GM19043 (cell line): ENCODE measurements at regions not wholly inside any gene's neighbourhood (a gene's known extent, or its start where the extent isn't known, plus 50 kb on each side); places are given as distances from the start of the nearest gene placed in this dataset.

Experiments
- ATAC-seq: cut with Tn5 transposase; IDR thresholded peaks from one replicate; pipeline ENCODE4 v1.9.1; 2021; ENCODE audit warnings: low read depth; ENCODE audit not compliant: unreplicated experiment

DNA sequence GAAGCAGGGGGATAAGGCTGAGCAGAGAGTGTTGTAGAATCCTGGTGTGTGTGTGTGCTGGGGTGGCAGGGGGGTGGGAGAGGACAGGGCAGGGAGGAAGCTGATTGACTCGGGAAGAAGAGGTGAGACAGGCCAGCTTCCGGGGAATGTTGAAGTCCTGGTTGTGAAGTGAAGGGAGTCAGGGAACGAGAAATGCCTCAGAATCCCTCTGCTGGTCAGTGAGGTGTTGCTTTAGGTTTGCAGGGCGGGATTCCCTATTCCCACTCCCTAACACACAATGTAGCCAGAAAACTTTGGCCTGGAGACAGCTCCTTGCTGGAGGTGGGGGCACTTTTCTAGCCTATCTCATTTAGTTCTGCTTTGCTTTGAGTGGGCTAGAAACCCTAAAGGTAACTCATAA, 265.1 kb downstream of the HAUS1 start:
- ATAC-seq = no peak

DNA sequence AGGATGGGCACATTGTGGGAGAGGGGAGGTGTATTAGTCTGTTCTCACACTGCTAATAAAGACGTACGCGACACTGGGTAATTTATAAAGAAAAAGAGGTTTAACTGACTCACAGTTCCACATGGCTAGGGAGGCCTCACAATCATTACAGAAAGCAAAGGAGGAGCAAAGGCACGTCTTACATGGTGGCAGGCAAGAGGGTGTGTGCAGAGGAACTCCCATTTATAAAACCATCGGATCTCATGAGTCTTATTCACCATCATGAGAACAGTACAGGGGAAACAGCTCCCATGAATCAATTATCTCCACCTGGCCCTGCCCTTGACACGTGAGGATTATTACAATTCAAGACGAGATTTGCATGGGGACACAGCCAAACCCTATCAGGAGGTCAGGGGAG, 266.7 kb downstream of the HAUS1 start:
- ATAC-seq = no peak

DNA sequence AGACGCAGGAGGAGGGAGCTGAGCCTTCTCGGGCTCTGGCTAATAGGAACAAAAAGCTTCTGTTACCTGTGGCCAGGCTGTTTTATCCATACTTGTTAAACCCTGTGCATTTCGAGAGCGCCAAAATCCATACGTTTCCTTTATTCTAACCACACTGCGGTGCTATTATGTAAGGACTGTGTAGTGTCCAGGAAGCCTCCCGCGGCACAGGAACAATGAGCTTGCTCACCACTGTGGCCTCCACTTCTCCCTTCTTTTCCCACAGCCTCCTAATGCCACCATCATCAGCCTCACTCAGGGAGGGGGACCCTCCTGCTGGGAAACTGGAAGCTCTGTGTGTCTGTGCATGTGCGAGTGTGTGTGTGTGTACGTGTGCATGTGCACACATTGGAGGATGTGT, 268.5 kb downstream of the HAUS1 start:
- ATAC-seq = no peak

DNA sequence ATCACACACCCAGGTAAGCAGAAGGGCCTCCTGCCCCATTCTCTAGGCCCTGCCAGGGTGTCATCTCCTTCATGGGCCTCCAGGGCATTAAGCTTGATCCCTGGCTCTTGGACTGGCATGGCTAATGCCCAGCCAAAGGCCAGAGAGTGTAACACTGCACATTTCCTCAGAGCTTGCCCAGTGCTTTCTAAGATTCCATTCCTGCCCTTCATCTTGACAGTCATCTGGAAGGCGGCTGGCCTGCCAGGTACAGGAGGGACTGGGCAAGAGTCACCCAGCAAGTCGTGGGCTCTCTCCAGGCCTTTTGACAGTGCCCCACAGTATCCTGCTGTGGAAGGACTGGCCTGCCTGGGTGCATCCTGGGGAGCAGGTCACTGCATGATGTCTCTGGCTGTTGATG, 268.9 kb downstream of the HAUS1 start:
- ATAC-seq = no peak

DNA sequence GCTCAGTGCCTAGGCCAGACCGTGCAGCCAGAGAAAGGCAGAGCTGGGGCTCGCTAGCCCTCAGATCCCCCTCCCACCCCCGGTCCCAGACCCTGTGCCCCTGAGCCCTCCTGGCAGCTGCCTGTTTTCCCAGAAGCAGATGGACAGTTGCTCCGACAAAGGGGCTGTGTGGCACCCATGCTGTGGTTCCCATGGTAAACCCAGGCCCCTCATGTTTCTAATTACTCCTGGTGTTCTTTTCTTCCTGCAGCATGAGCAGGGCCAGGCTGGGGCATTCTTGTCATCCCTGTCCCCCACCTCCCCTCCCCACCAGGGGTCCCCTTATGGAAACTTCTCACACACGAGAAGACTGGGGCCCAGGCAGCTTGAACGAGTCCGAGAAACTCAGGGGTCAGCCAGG, 269.6 kb downstream of the HAUS1 start:
- no peak for ATAC-seq

DNA sequence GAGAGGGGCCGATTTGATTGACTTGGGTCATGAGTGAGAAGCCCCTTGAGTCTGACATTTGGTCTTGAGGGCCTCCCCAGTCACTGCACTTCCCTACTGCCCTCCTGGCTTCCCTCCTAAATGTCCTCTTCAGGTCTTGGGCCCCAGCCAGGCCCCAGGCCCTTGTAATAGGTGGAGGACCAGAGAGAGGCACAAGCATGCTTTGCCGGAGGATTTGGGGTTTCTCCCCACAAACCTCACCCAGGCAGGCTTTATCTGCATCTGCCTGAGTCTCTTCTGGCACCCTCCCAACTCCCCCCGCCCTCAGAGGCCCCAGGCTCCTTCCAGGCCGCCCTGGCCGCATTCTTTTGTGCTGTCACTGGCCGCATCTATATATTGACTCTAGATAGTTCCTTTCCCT, 270.7 kb downstream of the HAUS1 start:
- ATAC-seq = no peak

DNA sequence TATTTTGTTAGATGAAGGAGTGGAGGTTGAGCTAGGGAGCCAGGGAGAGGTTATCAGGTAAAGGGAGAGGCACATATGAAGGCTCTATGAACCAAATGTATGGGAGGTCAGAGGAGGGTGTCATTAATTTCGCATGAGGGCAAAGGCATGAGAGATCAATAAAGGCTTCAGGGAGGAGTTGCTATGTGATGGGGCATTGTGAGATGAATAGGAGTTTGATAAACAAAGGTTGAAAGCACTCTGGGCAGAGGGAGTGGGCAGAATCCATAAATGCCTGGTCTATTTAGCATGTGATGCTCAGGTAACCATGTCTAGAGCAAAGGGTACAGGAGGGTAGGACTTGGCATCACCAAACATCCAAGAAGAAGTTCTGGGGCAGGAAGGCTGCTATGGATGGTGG, 273.4 kb downstream of the HAUS1 start:
- no peak for ATAC-seq

DNA sequence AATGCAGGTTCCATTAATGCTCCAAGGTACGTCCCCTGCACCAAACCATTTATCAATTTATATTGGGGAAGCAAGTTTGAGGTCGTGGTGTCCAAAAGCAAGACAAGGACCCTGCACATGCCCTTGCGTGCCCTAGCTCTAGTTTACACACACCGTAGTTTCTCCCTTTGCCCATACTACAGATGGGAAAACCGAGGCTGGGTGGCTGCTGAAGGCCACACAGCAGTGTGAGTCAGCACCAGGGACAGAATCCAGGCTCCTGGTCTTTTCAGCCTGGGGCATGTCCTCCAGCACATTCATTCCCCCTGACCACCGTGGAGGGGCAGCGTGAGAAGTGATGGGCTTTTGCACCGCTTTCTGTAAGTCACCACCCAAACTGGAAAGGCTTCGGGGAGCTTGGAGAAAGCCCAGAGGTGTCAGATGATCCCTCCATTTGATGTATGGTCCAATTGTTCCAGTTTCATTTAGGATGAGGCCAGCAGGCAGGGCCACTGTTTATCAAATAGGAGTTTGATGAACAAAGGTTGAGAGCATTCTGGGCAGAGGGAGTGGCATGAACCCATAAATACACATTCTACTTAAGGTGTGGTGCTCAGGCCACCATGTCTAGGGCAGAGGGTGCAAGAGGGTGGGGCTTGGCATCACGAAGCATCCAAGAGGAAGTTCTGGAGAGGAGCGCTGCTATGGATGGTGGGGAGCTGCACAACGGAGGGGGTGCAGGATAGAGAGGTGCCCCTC, 274.1 kb downstream of the HAUS1 start:
- ATAC-seq = no peak

DNA sequence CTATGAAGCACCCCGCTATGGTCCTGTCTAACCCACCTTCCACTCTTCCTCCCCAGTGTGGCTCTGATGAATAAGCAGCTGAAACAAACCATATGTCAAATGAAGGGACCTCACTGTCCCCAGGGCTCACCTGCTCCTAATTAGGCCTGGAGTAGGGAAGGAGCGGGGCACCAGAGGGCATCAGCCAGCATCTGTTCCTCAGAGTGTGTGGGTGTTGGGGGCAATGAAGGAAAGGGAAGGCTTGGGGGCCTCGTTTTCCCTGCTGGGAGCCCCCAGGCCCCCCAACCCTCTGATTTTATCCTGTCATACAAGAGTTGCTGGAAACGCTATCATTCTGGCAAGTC, 274.7 kb downstream of the HAUS1 start:
- ATAC-seq = no peak

DNA sequence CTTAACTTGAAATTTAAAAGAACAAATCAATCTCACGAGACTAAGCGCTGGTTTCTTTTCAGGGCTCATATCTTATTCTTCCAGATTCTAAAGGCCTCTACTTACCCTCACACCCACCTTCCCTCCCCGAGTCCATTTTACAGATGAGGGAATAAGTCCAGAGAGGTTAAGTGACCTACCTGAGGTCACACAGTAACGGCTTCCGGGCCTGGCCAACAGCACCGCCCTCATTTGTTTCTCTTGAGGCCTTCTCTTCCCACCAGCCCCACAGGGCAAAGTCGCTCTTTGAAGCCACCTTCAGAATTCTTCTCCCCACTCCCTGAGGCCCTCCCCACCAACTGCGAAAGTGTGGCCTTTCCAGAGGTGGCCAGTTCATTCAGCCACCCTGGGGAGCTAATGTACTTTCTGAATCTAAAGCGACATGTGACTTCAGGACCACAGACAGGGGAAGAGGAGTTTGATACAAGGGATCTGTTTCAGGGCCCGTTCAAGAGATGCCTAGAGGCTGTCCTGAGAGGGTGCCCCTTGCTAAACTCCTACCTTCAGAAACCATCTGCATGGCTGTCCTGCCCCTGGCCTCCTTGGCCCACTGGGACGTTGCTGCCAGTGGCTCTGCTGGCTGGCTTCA, 275.3 kb downstream of the HAUS1 start:
- ATAC-seq = no peak

DNA sequence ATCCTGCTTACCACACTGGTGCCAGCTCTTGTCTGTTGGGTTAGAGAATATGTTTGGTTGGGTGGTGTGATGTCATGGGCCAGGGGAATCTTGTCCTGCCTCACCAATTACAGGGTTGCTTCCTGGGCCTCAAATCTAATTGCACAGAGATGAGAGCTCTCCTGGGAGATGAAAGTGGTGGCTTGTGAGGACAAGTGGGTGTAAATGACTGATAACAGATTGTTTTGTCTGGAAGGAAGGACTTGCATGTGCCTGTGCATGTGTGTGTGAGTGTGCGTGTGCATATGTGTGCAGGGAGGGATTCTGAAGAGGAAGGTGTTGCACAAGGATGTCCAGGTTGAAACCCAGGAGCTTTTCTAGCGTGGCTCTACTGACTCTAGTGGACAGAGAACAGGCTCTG, 271.9 kb downstream of the LOXHD1 start:
- ATAC-seq = no peak

DNA sequence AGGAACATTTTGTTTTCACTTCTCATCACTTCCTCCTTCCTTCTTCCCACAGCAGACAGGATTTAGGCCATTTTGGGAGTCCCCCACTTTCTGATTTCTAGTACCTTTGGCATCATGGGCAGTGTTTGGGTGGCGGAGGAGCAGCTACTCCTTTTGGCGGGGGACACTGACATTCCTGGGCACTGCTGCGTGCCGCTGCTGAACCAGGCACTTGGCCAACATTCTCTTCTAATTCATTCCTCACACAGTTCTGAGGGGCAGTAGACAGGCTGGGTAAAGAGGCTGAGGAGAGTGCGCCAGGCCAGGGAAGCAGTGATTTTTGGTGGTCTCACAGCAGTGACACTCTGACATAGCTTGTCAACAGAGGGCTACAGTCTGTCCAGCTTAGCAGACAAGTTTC, 270.2 kb downstream of the LOXHD1 start:
- no peak for ATAC-seq

DNA sequence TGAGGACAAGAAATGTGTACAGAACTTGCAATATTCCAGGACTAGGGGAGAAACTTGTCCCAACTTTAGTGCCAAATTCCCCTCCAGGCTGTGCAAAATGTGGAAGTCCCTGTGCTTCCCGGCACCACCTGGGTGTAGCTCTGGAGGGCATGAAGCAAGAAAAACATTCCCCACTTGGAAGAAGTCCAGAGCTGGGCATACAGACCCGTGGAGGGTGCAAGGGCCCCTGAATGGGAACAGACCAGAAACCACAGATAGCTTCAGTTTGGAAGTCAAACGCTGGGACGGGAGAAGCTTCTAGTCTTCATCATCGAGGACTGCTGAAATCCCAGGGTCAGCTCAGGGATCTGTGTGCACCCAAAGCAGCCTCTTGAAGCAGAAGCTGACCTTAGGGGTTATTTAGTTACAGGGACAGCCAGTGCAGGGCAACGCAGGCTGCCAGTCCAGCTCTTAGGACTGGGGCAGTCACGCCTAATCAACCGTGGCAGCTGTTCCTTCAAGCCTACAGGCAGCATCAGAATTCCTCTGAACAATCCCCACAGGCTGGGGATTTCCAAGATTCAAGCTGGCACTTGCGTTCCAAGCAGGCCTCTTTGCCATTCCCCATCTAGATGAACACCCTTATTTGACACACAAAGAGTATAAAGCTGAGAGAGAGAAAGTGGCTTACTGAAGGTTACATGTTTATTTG, 269.4 kb downstream of the LOXHD1 start:
- no peak for ATAC-seq

DNA sequence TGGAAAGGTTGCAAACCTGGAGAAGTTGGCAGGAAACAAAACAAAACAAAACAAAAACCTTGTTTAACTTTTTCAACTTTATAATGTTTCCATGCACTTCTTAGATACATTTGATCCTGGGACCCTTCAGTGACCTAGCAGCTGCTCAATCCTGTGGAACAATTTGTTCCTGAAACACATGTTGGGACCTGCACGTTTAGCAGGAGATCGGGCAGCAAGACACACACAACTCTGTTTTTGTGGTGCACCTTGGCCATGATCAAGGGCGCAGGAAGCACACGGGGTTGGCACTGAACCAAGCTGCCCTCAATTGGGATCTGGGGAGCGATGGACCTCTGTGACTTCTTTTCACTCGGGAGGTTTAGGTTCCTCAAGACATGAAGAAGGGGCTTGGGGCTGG, 268.7 kb downstream of the LOXHD1 start:
- ATAC-seq = no peak

DNA sequence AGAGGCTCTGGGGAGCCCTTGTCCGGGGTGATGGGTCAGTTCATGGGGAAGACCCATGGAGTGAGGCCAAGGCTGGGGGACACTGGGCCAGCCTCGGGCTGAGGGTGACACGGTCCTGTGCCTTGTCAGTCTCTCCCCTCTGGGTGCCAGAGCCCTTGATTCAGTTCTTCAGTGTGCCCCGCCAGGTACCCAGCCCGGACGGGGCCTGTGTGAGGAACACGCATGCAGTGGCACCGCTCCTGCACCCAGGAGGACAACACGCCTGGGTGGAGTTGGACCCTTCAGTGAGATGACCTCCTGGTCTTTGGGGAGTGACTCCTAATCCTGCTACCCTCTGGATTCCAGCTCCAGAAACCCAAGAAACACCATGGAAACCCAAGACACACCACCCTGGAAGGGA, 264.4 kb downstream of the LOXHD1 start:
- no peak for ATAC-seq

DNA sequence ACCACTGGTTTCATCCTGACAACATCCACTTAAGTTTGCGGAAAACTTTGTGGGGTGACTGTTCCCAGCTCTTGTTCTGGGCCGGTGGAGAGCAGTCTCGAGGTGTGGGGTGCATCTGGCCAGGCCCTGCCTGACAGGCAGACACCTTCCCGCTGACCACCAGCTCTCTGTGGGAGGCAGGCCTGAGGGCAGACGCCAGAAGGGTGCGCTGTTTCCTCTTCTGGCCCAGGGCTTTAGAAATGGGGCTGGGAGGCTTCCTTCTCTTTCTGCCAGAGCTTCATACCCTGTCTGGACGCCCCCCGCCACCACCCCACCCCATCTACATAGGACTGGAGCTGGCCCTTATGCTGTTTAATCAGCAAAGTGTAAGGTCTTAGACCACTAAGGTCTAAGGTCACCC, 263.8 kb downstream of the LOXHD1 start:
- no peak for ATAC-seq

DNA sequence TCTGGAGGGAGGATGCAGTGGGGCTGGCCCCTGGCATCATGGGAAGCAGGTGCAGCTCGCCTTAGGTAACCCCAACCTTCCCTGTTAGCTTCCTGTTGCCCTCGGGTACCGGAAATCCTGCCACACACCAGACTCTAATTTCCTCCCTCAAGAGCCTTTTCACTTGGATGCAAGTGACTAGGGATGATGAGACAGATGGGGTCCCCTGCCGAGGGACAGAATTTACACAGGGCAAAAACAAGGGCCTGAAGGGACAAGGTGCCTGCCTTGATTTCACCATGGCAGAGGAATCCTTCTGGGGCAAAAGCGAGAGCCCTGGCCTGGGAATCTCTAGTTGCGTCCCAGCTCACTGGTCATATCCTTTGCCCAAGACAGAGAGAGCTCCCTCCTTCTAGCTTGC, 263.1 kb downstream of the LOXHD1 start:
- ATAC-seq = no peak

DNA sequence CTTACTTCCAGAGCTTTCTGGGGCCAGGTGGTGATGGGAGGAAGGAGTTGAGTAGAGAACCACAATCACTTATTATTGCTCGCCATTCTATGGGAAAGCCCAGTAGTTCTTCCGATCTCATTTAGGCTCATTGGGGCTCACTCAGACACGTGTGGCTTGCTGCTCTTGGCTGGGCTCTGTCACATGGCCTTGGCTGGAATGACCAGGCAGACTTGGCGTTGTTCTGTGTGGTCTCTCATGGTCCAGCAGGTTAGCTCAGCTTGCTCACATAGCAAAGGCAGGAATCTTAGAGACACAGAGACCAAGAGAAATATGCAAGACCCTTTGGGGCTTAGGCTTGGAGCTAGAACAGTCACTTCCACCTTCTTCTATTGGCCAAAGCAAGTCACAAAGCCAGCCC, 261.2 kb downstream of the LOXHD1 start:
- no peak for ATAC-seq

DNA sequence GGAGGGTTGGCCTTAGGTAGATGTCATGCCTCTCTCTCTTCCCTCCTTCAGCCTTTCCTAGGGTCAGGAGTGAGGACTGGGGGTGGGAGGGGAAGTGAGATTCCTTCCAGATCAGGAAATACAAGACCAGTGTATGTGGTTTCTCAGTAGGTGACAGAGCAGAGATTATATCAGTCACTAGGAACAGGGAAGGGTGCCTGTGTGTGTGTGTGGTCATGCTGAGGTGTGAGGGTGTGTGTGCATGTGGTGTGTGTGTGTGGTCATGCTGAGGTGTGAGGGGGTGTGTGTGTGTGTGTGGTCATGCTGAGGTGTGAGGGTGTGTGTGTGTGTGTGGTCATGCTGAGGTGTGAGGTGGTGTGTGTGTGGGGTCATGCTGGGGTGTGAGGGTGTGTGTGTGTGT, 259.8 kb downstream of the LOXHD1 start:
- ATAC-seq = no peak

DNA sequence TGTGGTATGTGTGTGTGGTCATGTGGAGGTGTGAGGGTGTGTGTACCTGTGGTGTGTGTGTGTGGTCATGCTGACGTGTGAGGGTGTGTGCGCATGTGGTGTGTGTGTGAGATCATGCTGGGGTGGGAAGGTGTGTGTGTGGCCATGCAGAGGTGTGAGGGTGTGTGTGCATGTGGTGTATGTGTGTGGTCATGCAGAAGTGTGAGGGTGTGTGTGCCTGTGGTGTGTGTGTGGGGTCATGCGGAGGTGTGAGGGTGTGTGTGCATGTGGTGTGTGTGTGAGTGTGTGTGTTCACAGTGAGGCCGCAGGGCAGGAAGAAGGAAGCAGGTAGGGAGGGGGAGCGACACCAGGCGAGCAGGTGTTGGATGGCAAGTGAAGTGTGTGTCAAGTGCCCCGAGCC, 259.0 kb downstream of the LOXHD1 start:
- ATAC-seq = no peak

DNA sequence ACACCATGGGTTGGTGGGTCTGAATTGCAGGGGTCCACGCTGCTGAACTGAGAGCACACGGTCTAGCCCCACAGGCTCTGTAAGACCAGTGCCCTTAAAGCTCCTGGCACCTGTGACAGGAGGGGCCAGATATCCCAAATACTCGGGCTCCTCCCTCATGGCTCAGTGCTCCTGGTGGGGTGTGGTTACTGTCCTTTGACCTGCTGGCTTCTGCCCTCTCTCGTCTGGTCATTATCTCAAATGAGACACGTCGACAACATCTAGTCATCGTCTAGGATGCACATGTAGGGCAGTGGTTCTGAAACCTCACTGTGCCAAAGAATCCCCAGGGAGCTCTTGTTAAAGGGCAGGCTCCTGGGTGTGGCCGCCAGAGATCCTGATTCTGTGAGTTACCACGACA, 258.4 kb downstream of the LOXHD1 start:
- no peak for ATAC-seq

DNA sequence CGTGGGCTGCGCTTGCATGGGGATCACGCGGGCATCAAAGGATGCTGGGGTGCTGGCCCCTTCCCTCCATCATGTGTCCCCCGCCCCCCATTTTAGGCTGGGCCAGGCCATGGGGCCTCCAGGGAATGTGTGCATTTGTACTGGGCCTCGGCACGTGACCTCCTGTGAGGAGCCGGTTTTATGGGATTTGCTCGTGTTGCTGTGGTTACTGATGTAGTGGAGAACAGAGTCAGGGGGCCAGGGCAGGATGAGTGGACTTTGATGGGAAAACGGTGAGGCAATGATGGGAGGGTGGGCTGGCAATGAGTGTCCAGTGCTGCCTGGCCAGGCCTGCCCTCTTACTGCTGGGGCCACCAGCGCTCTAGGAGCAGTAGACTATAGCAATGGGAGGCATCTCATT, 257.7 kb downstream of the LOXHD1 start:
- no peak for ATAC-seq
